ENCODE measurements at regions not wholly inside any gene's neighbourhood (a gene's known extent, or its start where the extent isn't known, plus 50 kb on each side); places are given as distances from the start of the nearest gene placed in this dataset.

- Mint-ChIP-seq H3K9me3 (no peaks in the 10 kb centered on the region), H3K36me3 (ENCODE audit: insufficient read depth) (no peaks in the 10 kb centered on the region), H3K4me1 (ENCODE audit: low read depth) (no peaks in the 10 kb centered on the region), H3K4me3 (no peak overlapping the region), H3K27me3 (ENCODE audit: low read depth) (peaks cover 47% of the 10 kb centered on the region)
- no peak for ATAC-seq
- DNase-seq, result no peak
Observed at GRCh38 chr22:49356428-49356827, 471.2 kb downstream of the BRD1 start.

- Mint-ChIP-seq H3K27me3 (ENCODE audit: low read depth) (peaks cover 47% of the 10 kb centered on the region), H3K4me3 (no peak overlapping the region), H3K9me3 (no peaks in the 10 kb centered on the region), H3K4me1 (ENCODE audit: low read depth) (no peaks in the 10 kb centered on the region), H3K36me3 (ENCODE audit: insufficient read depth) (no peaks in the 10 kb centered on the region)
- DNase-seq (no peak), ATAC-seq (no peak)
Observed at GRCh38 chr22:49355211-49355920, 472.3 kb downstream of the BRD1 start.

GRCh38 chr22:49354516-49355210, 473.0 kb downstream of the BRD1 start:
- no peak for DNase-seq
- ATAC-seq, result no peak
- H3K27me3 Mint-ChIP-seq (ENCODE audit: low read depth), result peaks cover 49% of the 10 kb centered on the region
- no peak overlapping the region for H3K4me3 Mint-ChIP-seq
- no peaks in the 10 kb centered on the region for H3K36me3 Mint-ChIP-seq (ENCODE audit: insufficient read depth)
- no peaks in the 10 kb centered on the region for H3K9me3 Mint-ChIP-seq
- H3K4me1 Mint-ChIP-seq (ENCODE audit: low read depth), result no peaks in the 10 kb centered on the region

- DNase-seq (no peak), ATAC-seq (no peak)
- Mint-ChIP-seq H3K9me3 (no peaks in the 10 kb centered on the region), H3K4me3 (no peak overlapping the region), H3K4me1 (ENCODE audit: low read depth) (no peaks in the 10 kb centered on the region), H3K27me3 (ENCODE audit: low read depth) (peaks cover 50% of the 10 kb centered on the region), H3K36me3 (ENCODE audit: insufficient read depth) (no peaks in the 10 kb centered on the region)
Observed at GRCh38 chr22:49353235-49353634, 474.4 kb downstream of the BRD1 start.

- Mint-ChIP-seq H3K4me1 (ENCODE audit: low read depth) (no peaks in the 10 kb centered on the region), H3K4me3 (no peak overlapping the region), H3K36me3 (ENCODE audit: insufficient read depth) (no peaks in the 10 kb centered on the region), H3K9me3 (no peaks in the 10 kb centered on the region), H3K27me3 (ENCODE audit: low read depth) (peaks cover 45% of the 10 kb centered on the region)
- DNase-seq (no peak), ATAC-seq (no peak)
Observed at GRCh38 chr22:49352361-49353169, 475.1 kb downstream of the BRD1 start.

GRCh38 chr22:49351761-49352227, 475.9 kb downstream of the BRD1 start:
- H3K27me3 Mint-ChIP-seq (ENCODE audit: low read depth), result peaks cover 45% of the 10 kb centered on the region
- H3K4me3 Mint-ChIP-seq, result no peak overlapping the region
- H3K9me3 Mint-ChIP-seq, result no peaks in the 10 kb centered on the region
- DNase-seq (no peak), ATAC-seq (no peak)
- no peaks in the 10 kb centered on the region for H3K36me3 Mint-ChIP-seq (ENCODE audit: insufficient read depth)
- no peaks in the 10 kb centered on the region for H3K4me1 Mint-ChIP-seq (ENCODE audit: low read depth)

GRCh38 chr22:49350441-49351121, 477.1 kb downstream of the BRD1 start:
- no peaks in the 10 kb centered on the region for H3K36me3 Mint-ChIP-seq (ENCODE audit: insufficient read depth)
- ATAC-seq, result no peak
- DNase-seq, result no peak
- H3K4me3 Mint-ChIP-seq, result no peak overlapping the region
- H3K27me3 Mint-ChIP-seq (ENCODE audit: low read depth), result peaks cover 35% of the 10 kb centered on the region
- no peaks in the 10 kb centered on the region for H3K4me1 Mint-ChIP-seq (ENCODE audit: low read depth)
- H3K9me3 Mint-ChIP-seq, result no peaks in the 10 kb centered on the region

GRCh38 chr22:49349841-49350381, 477.8 kb downstream of the BRD1 start:
- Mint-ChIP-seq H3K27me3 (ENCODE audit: low read depth) (peaks cover 32% of the 10 kb centered on the region), H3K4me1 (ENCODE audit: low read depth) (no peaks in the 10 kb centered on the region), H3K36me3 (ENCODE audit: insufficient read depth) (no peaks in the 10 kb centered on the region), H3K9me3 (no peaks in the 10 kb centered on the region), H3K4me3 (no peak overlapping the region)
- ATAC-seq, result no peak
- DNase-seq, result no peak

GRCh38 chr22:49349181-49349835, 478.4 kb downstream of the BRD1 start:
- DNase-seq, result no peak
- ATAC-seq, result no peak
- Mint-ChIP-seq H3K9me3 (no peaks in the 10 kb centered on the region), H3K4me1 (ENCODE audit: low read depth) (no peaks in the 10 kb centered on the region), H3K36me3 (ENCODE audit: insufficient read depth) (no peaks in the 10 kb centered on the region), H3K4me3 (no peak overlapping the region), H3K27me3 (ENCODE audit: low read depth) (peaks cover 30% of the 10 kb centered on the region)

GRCh38 chr22:49348631-49349030, 479.0 kb downstream of the BRD1 start:
- Mint-ChIP-seq H3K27me3 (ENCODE audit: low read depth) (peaks cover 27% of the 10 kb centered on the region), H3K4me1 (ENCODE audit: low read depth) (no peaks in the 10 kb centered on the region), H3K9me3 (no peaks in the 10 kb centered on the region), H3K4me3 (no peak overlapping the region), H3K36me3 (ENCODE audit: insufficient read depth) (no peaks in the 10 kb centered on the region)
- no peak for DNase-seq
- ATAC-seq, result no peak

GRCh38 chr22:49347376-49347775, 480.3 kb downstream of the BRD1 start:
- Mint-ChIP-seq H3K9me3 (no peaks in the 10 kb centered on the region), H3K27me3 (ENCODE audit: low read depth) (peaks cover 28% of the 10 kb centered on the region), H3K4me1 (ENCODE audit: low read depth) (no peaks in the 10 kb centered on the region), H3K36me3 (ENCODE audit: insufficient read depth) (no peaks in the 10 kb centered on the region), H3K4me3 (no peak overlapping the region)
- ATAC-seq, result no peak
- DNase-seq, result no peak

- H3K4me3 Mint-ChIP-seq, result no peak overlapping the region
- H3K27me3 Mint-ChIP-seq (ENCODE audit: low read depth), result peaks cover 20% of the 10 kb centered on the region
- H3K4me1 Mint-ChIP-seq (ENCODE audit: low read depth), result no peaks in the 10 kb centered on the region
- DNase-seq (no peak), ATAC-seq (no peak)
- H3K9me3 Mint-ChIP-seq, result no peaks in the 10 kb centered on the region
- H3K36me3 Mint-ChIP-seq (ENCODE audit: insufficient read depth), result no peaks in the 10 kb centered on the region
Observed at GRCh38 chr22:49345896-49346295, 481.8 kb downstream of the BRD1 start.

- Mint-ChIP-seq H3K4me1 (ENCODE audit: low read depth) (no peaks in the 10 kb centered on the region), H3K9me3 (no peaks in the 10 kb centered on the region), H3K36me3 (ENCODE audit: insufficient read depth) (no peaks in the 10 kb centered on the region), H3K4me3 (no peak overlapping the region), H3K27me3 (ENCODE audit: low read depth) (peaks cover 22% of the 10 kb centered on the region)
- ATAC-seq, result no peak
- DNase-seq, result no peak
Observed at GRCh38 chr22:49344656-49345055, 483.0 kb downstream of the BRD1 start.
